Astrocyte of the cerebellum (primary cell): ENCODE measurements at regions not wholly inside any gene's neighbourhood (a gene's known extent, or its start where the extent isn't known, plus 50 kb on each side); places are given as distances from the start of the nearest gene placed in this dataset.

Source experiments
- DNase-seq: peaks from one replicate; pipeline ENCODE4 v3.0.0-alpha.2; 2011; ENCODE audit warnings: low read depth
- H3K4me3 ChIP-seq: 2 replicates; pipeline ENCODE4 v1.5.1; 2011; ENCODE audit warnings: mild to moderate bottlenecking, low read depth, low read length, moderate library complexity
- CTCF ChIP-seq: IDR thresholded peaks from 2 replicates; pipeline ENCODE4 v1.5.1; 2012; ENCODE audit warnings: low read length, low read depth, moderate library complexity, mild to moderate bottlenecking; ENCODE audit errors: missing control alignments
- in situ Hi-C: cut with HindIII; loops from 2 replicates; pipeline ENCODE4 v1.10.0; 2017; ENCODE audit warnings: low sequenced_read_pairs

GRCh38 chr9:103839197-103839596, 254.9 kb upstream of the SMC2 start:
- no peak overlapping the region for H3K4me3 ChIP-seq
- in situ Hi-C loops = no loop called here
- TF ChIP-seq CTCF = no peak
- no peak for DNase-seq

DNA sequence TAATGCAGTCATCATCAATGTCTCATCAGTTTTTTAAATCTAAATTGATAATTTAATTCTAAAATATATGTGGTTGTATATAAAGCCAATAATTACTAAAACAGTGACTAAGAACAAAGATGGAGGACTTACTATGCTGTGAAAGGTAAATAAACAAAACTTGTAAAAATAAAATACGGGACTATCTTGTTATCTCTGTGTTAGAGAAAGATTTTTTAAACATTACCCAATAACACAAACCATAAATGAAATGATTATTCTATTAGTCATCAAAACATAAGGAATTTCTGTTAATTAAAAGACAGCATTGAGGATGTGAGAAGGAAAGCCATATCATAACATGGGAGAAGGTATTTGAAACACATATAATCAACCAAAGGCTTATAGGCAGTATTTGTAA, 226.2 kb upstream of the SMC2 start:
- no peak for DNase-seq
- TF ChIP-seq CTCF = no peak
- no peak overlapping the region for H3K4me3 ChIP-seq
- in situ Hi-C loops = no loop called here

DNA sequence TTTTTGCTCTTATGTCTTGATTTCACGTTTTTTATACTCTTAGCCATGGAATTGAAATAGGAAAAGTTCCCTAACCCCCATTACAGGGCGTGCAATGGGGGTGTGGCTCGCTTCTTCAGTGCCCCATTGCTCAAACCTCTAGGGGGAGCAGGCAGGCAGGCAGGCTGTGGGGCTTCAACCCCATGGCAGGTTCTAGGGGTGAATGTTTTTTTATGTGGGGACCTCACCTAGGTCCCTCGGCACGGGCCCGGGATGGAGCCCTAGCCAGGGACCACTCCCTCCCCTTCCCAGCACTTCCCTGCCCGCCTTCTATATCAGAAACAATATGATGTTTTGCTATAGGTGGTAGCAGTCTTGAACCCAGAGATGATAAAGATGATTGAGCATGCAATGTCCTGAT, 221.3 kb upstream of the SMC2 start:
- no peak for TF ChIP-seq CTCF
- no peak for DNase-seq
- in situ Hi-C loops = no loop called here
- H3K4me3 ChIP-seq = no peak overlapping the region

GRCh38 chr9:103881419-103881818, 212.7 kb upstream of the SMC2 start:
- no peak overlapping the region for H3K4me3 ChIP-seq
- no peak for TF ChIP-seq CTCF
- DNase-seq = no peak
- in situ Hi-C loops = no loop called here

- H3K4me3 ChIP-seq = no peak overlapping the region
- in situ Hi-C loops = no loop called here
- no peak for DNase-seq
- TF ChIP-seq CTCF = no peak
Observed at GRCh38 chr9:103889989-103890388, 204.1 kb upstream of the SMC2 start.

GRCh38 chr9:103894184-103894583, 199.9 kb upstream of the SMC2 start:
- TF ChIP-seq CTCF = no peak
- no peak overlapping the region for H3K4me3 ChIP-seq
- in situ Hi-C loops = no loop called here
- no peak for DNase-seq

DNA sequence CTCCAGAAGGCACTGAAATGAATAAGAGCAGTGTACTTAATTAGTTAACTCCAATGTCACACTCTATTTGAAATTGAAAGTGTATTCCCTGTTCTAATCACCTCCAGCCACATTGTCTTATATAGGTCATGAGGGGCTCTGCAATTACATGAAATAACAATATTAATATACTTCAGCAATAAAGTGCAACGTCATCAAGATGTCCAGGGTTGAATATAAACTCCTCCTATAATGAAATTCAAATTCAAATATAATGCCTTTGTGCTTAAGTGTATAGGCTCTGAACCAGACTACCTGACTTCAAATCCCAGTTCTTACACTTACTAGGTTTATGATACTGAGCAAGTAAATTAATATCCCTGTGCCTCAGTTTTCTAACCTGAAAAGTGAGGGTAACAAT, 195.6 kb upstream of the SMC2 start:
- in situ Hi-C loops = no loop called here

More for the DNA sequence above, 195.6 kb upstream of the SMC2 start:
- DNase-seq = no peak
- no peak for TF ChIP-seq CTCF
- H3K4me3 ChIP-seq = no peak overlapping the region
